Right atrium auricular region (tissue), 2 donors: ENCODE measurements at regions not wholly inside any gene's neighbourhood (a gene's known extent, or its start where the extent isn't known, plus 50 kb on each side); places are given as distances from the start of the nearest gene placed in this dataset.

Experiments
- DNase-seq: peaks from one replicate; pipeline ENCODE4 v3.0.0-alpha.2; 2019; ENCODE audit warnings: low spot score
- H3K27ac ChIP-seq, 2 donors: fragments of 200-600 bp; sonication (generic); 1 replicate in 1 of 2; 2 replicates in 1 of 2; pipeline ENCODE4 v1.5.1; 2016 to 2019
- H3K27me3 ChIP-seq, 2 donors: fragments of 200-600 bp; sonication (generic); one replicate each; pipeline versions ENCODE4 v1.5.1 to v1.6.0; 2017 to 2019
- H3K36me3 ChIP-seq: fragments of 200-600 bp; sonication (generic); one replicate; pipeline ENCODE4 v1.5.1; 2016
- H3K4me1 ChIP-seq, 2 donors: fragments of 200-600 bp; sonication (generic); one replicate each; pipeline versions ENCODE4 v1.5.1 to v1.6.0; 2017 to 2019
- H3K4me3 ChIP-seq, 2 donors: fragments of 200-600 bp; sonication (generic); 1 replicate in 1 of 2; 2 replicates in 1 of 2; pipeline ENCODE4 v1.5.1; 2017 to 2019; ENCODE audit warnings: mild to moderate bottlenecking in 1 of 2, moderate library complexity in 1 of 2
- H3K9me3 ChIP-seq, 2 donors: fragments of 200-600 bp; sonication (generic); one replicate each; pipeline ENCODE4 v1.5.1; 2019
- TF ChIP-seq, protein P1 (sequence below), 2 donors: fragments of 200-600 bp; sonication (generic); IDR thresholded peaks; one replicate each; pipeline ENCODE4 v1.5.1; 2019; ENCODE audit warnings: antibody characterized with exemption in 2 of 2

DNA sequence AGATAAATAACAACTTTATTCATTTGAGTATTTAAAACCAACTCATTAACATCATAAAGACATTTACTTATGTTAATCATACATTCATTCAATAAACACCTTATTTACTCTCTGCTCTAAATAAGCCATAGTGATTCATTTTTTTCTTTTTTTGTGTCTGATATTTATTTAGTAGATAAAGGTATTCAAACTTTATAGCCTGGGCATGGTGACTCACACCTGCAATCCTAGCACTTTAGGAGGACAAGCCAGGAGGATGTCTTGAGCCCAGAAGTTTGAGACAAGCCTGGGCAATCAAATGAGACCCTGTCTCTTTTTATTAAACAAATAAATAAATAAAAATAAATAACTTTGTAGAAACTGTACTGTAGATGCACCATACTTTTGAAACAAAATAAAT, 771.3 kb upstream of the PCDH7 start:
- no peaks in the 10 kb centered on the region for H3K4me1 ChIP-seq
- TF ChIP-seq, protein P1, sequence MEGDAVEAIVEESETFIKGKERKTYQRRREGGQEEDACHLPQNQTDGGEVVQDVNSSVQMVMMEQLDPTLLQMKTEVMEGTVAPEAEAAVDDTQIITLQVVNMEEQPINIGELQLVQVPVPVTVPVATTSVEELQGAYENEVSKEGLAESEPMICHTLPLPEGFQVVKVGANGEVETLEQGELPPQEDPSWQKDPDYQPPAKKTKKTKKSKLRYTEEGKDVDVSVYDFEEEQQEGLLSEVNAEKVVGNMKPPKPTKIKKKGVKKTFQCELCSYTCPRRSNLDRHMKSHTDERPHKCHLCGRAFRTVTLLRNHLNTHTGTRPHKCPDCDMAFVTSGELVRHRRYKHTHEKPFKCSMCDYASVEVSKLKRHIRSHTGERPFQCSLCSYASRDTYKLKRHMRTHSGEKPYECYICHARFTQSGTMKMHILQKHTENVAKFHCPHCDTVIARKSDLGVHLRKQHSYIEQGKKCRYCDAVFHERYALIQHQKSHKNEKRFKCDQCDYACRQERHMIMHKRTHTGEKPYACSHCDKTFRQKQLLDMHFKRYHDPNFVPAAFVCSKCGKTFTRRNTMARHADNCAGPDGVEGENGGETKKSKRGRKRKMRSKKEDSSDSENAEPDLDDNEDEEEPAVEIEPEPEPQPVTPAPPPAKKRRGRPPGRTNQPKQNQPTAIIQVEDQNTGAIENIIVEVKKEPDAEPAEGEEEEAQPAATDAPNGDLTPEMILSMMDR (IDR thresholded peaks at IDR 0.05), result no peak
- no peaks in the 10 kb centered on the region for H3K27me3 ChIP-seq
- H3K4me3 ChIP-seq, result no peak overlapping the region
- H3K9me3 ChIP-seq, result no peaks in the 10 kb centered on the region
- DNase-seq, result no peak
- H3K27ac ChIP-seq, result no peak overlapping the region
- no peaks in the 10 kb centered on the region for H3K36me3 ChIP-seq

DNA sequence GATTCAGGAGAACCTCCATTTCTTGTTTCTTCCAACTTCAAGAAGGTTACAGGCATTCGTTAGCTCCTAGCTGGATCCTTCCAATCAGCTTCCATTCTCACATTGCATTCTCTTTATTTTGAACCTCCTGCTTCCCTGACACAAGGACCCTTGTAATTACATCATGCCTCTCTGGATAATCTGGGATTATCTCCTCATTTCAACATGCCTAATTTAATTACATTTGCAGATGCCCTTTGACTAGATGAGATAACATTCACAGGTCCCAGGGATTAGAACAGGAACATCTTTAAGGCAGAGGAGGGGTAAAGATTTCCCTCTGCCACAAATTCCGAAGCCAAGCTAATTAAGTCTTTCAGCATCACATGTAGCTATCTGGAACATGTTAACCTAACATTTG, 753.8 kb upstream of the PCDH7 start:
- TF ChIP-seq, protein P1 (IDR thresholded peaks at IDR 0.05), result no peak
- H3K27me3 ChIP-seq, result no peaks in the 10 kb centered on the region

DNA sequence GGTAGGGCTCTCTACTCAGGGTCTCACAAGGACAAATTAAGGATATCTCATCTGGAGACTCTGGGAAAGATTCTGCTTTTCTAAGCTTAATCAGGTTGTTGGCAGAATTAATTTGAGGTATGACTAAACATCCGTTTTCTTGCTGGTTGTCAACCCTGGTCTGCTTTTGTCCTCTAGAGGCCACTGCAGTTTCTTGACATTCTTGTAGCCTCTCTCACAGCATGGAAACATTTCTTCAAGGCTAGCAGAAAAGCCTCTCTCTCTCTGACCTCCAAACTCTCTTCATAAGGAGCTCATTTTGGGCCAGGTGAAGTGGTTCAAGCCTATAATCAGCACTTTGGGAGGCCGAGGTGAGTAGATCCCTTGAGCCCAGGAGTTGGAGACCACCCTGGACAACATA, 749.5 kb upstream of the PCDH7 start:
- Histone ChIP-seq H3K27me3 (no peaks in the 10 kb centered on the region), H3K4me3 (no peak overlapping the region), H3K9me3 (no peaks in the 10 kb centered on the region), H3K27ac (no peak overlapping the region), H3K4me1 (no peaks in the 10 kb centered on the region), H3K36me3 (no peaks in the 10 kb centered on the region)
- TF ChIP-seq, protein P1 (IDR thresholded peaks at IDR 0.05), result no peak
- DNase-seq, result no peak

More for the DNA sequence above, 753.8 kb upstream of the PCDH7 start:
- no peaks in the 10 kb centered on the region for H3K9me3 ChIP-seq
- no peak overlapping the region for H3K4me3 ChIP-seq
- no peak overlapping the region for H3K27ac ChIP-seq
- no peak for DNase-seq
- no peaks in the 10 kb centered on the region for H3K36me3 ChIP-seq
- no peaks in the 10 kb centered on the region for H3K4me1 ChIP-seq

DNA sequence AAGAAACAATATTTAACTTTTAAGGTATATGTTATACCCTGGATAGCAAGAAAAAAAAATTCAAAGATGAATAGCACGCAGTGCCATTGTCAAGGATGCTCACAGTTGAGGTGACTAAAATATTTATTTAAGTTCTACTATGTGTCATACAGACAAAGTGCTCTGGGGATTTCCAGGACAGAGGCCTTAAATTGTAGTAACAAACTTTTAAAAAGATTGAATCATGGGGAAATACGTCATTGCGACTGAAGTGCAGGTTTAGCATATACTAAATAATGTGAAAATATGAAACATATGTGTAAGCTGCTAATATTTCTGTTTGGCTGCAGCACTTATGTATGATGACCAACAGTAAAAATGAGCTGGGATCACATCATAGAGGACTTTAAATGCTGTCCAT, 748.0 kb upstream of the PCDH7 start:
- Histone ChIP-seq H3K9me3 (no peaks in the 10 kb centered on the region), H3K4me1 (no peaks in the 10 kb centered on the region), H3K27ac (no peak overlapping the region), H3K4me3 (no peak overlapping the region), H3K36me3 (no peaks in the 10 kb centered on the region), H3K27me3 (no peaks in the 10 kb centered on the region)
- DNase-seq, result no peak
- TF ChIP-seq, protein P1 (IDR thresholded peaks at IDR 0.05), result no peak

DNA sequence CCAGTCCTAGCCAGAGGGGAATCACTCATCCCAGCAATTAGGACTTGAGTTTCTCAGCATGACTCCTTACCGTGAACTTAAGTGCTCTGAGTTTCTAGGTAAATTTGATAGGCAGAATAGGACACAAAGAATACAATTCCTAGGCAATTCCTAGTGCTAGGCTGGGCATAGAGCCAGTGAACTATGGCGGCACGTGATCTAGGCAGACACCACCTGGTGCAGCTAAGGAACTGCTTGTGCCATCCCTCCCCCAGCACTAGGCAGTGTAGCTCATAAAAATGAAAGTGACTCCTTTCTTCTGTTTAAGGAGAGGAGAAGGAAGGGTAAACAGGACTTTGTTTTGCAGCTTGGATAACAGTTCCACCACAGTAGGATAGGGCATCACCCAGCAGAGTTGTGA, 736.3 kb upstream of the PCDH7 start:
- TF ChIP-seq, protein P1 (IDR thresholded peaks at IDR 0.05), result no peak
- Histone ChIP-seq H3K36me3 (no peaks in the 10 kb centered on the region), H3K27ac (no peak overlapping the region), H3K27me3 (no peaks in the 10 kb centered on the region), H3K4me3 (no peak overlapping the region), H3K4me1 (no peaks in the 10 kb centered on the region), H3K9me3 (no peaks in the 10 kb centered on the region)
- no peak for DNase-seq

DNA sequence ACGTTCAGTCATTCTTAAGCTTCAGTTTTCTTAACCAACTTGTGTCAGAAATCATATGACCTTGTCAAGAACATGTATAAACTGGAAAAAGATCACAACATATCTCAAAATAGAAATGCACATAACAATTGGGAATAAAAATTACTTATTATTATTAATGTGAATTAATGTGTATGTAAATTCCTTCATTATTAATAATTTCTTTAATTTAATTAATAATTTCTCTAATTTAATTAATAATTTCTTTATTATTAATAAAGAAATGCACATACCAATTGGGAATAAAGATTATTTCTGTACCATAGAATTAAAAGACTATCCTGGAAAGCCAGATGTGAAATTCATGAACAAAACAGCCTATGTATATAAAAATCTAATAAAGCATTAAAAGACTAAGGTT, 718.5 kb upstream of the PCDH7 start:
- H3K36me3 ChIP-seq, result no peaks in the 10 kb centered on the region
- H3K27me3 ChIP-seq, result no peaks in the 10 kb centered on the region
- no peaks in the 10 kb centered on the region for H3K9me3 ChIP-seq
- no peak overlapping the region for H3K27ac ChIP-seq
- no peaks in the 10 kb centered on the region for H3K4me1 ChIP-seq
- DNase-seq, result no peak
- TF ChIP-seq, protein P1 (IDR thresholded peaks at IDR 0.05), result no peak
- H3K4me3 ChIP-seq, result no peak overlapping the region
